ENCODE measurements at regions not wholly inside any gene's neighbourhood (a gene's known extent, or its start where the extent isn't known, plus 50 kb on each side); places are given as distances from the start of the nearest gene placed in this dataset.

DNA sequence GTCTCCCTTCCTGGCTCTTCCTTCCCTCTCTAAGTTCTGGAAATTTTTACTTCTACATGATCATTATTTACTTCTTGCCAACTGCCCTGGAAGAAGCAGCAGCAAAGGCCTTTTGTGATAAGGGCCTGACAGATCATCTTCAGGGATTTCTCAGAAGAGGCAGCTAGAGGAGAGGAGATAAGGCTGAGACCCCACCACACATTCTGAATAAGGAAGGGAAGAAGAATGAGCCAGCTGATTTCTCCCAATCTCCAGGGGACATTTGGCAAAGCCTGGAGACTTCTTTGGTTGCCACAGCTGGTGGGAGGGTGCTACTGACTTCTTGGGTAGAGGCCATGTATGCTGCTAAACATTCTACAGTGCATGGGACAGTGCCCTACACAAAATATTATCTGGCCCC lies 122.4 kb upstream of the OR9Q1 start:
- ATAC-seq (ENCODE audit: low read depth) (no peak), DNase-seq (no peak)
- no TSS peak for BruUV-seq (replicated peaks)
- Histone ChIP-seq H3K23ac (ENCODE audit: low read depth, low read length) (no peak overlapping the region), H4K91ac (ENCODE audit: insufficient read depth, low read depth, low read length) (no peak overlapping the region), H3K14ac (replicated peaks; ENCODE audit: low read depth, low read length) (no peak overlapping the region), H3K27ac (ENCODE audit: insufficient read depth, low read length) (no peak overlapping the region), H4K8ac (ENCODE audit: low read depth in 2 of 2, low read length in 2 of 2) (no peak overlapping the region), H3K9me1 (ENCODE audit: insufficient read depth, low read length) (no peaks in the 10 kb centered on the region), H3K36me3 (ENCODE audit: control insufficient read depth, insufficient read depth, low read length) (no peaks in the 10 kb centered on the region), H3K9me3 (ENCODE audit: control insufficient read depth, insufficient read depth, low read length) (no peaks in the 10 kb centered on the region; the same call in 1 of the 2 replicates), H3K4me2 (ENCODE audit: low read depth, low read length) (no peak overlapping the region), H3K4me3 (ENCODE audit: insufficient read depth, low read depth, low read length) (no peak overlapping the region), H3K79me1 (ENCODE audit: low read depth in 1 of 2, low read length in 2 of 2) (no peaks in the 10 kb centered on the region), H2BK5ac (ENCODE audit: low read depth, low read length, poor library complexity, severe bottlenecking) (no peak overlapping the region), H3K27me3 (ENCODE audit: control insufficient read depth, insufficient read depth, low read length) (peaks cover 2% of the 10 kb centered on the region), H3K4me1 (ENCODE audit: control insufficient read depth, insufficient read depth, low read length) (peaks cover 5% of the 10 kb centered on the region), H2BK20ac (ENCODE audit: low read depth, low read length) (no peak overlapping the region), H2BK15ac (ENCODE audit: low read depth, low read length) (no peak overlapping the region), H4K5ac (ENCODE audit: low read depth, low read length) (no peak overlapping the region), H3K9ac (ENCODE audit: low read depth, low read length) (no peak overlapping the region), H3K4ac (ENCODE audit: low read depth, low read length) (no peak overlapping the region), H3K18ac (ENCODE audit: low read depth, low read length) (no peak overlapping the region), H2AFZ (replicated peaks; ENCODE audit: low read length, poor library complexity) (no peak overlapping the region), H2AK5ac (ENCODE audit: low read depth, low read length) (no peak overlapping the region), H3K56ac (ENCODE audit: extremely low read depth, insufficient read depth, low read length) (no peak overlapping the region), H2BK120ac (ENCODE audit: low read depth, low read length) (no peak overlapping the region), H4K20me1 (ENCODE audit: insufficient read depth, low read length) (no peaks in the 10 kb centered on the region), H2AK9ac (replicated peaks; ENCODE audit: low read depth, low read length, poor library complexity) (no peak overlapping the region)
- ChIA-PET CTCF (no interaction called here), POLR2A (ENCODE audit: unreplicated experiment) (no interaction called here)
- intact Hi-C loops (cut with micrococcal nuclease) (no loop called here), in situ Hi-C loops (cut with MboI; ENCODE audit: low sequenced_read_pairs) (no loop called here), dilution Hi-C loops (cut with HindIII; ENCODE audit: low sequenced_read_pairs, unreplicated experiment) (no loop called here)
- TF ChIP-seq NFE2L2 (IDR thresholded peaks at IDR 0.05; ENCODE audit: low read depth, low read length) (no peak), MAFK (IDR thresholded peaks at IDR 0.05; ENCODE audit: low read depth, low read length) (no peak), CHD1 (IDR thresholded peaks at IDR 0.05; ENCODE audit: low read depth, low read length) (no peak), POLR2A (IDR thresholded peaks at IDR 0.05; ENCODE audit: low read depth, low read length) (no peak), RFX5 (IDR thresholded peaks at IDR 0.05; ENCODE audit: low read depth, low read length) (no peak), FOS (IDR thresholded peaks at IDR 0.05; ENCODE audit: low read depth, low read length) (no peak), SMC3 (IDR thresholded peaks at IDR 0.05; ENCODE audit: low read depth, low read length) (no peak), RAD21 (IDR thresholded peaks at IDR 0.05; ENCODE audit: low read length) (no peak), CEBPB (IDR thresholded peaks at IDR 0.05; ENCODE audit: low read depth, low read length) (no peak), RCOR1 (IDR thresholded peaks at IDR 0.05; ENCODE audit: insufficient replicate concordance, low read length) (no peak), MXI1 (IDR thresholded peaks at IDR 0.05; ENCODE audit: borderline replicate concordance, low read depth, low read length) (no peak), BHLHE40 (IDR thresholded peaks at IDR 0.05; ENCODE audit: low read depth, low read length) (no peak), MAZ (IDR thresholded peaks at IDR 0.05; ENCODE audit: borderline replicate concordance, low read depth, low read length) (no peak)
- TF ChIP-seq, protein P1, sequence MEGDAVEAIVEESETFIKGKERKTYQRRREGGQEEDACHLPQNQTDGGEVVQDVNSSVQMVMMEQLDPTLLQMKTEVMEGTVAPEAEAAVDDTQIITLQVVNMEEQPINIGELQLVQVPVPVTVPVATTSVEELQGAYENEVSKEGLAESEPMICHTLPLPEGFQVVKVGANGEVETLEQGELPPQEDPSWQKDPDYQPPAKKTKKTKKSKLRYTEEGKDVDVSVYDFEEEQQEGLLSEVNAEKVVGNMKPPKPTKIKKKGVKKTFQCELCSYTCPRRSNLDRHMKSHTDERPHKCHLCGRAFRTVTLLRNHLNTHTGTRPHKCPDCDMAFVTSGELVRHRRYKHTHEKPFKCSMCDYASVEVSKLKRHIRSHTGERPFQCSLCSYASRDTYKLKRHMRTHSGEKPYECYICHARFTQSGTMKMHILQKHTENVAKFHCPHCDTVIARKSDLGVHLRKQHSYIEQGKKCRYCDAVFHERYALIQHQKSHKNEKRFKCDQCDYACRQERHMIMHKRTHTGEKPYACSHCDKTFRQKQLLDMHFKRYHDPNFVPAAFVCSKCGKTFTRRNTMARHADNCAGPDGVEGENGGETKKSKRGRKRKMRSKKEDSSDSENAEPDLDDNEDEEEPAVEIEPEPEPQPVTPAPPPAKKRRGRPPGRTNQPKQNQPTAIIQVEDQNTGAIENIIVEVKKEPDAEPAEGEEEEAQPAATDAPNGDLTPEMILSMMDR (conservative IDR thresholded peaks at IDR 0.05; ENCODE audit: low read depth, low read length): no peak
- TF ChIP-seq, protein P2, sequence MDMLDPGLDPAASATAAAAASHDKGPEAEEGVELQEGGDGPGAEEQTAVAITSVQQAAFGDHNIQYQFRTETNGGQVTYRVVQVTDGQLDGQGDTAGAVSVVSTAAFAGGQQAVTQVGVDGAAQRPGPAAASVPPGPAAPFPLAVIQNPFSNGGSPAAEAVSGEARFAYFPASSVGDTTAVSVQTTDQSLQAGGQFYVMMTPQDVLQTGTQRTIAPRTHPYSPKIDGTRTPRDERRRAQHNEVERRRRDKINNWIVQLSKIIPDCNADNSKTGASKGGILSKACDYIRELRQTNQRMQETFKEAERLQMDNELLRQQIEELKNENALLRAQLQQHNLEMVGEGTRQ (IDR thresholded peaks at IDR 0.05; ENCODE audit: low read depth, low read length): no peak
- TF ChIP-seq, protein P3, sequence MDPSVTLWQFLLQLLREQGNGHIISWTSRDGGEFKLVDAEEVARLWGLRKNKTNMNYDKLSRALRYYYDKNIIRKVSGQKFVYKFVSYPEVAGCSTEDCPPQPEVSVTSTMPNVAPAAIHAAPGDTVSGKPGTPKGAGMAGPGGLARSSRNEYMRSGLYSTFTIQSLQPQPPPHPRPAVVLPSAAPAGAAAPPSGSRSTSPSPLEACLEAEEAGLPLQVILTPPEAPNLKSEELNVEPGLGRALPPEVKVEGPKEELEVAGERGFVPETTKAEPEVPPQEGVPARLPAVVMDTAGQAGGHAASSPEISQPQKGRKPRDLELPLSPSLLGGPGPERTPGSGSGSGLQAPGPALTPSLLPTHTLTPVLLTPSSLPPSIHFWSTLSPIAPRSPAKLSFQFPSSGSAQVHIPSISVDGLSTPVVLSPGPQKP (IDR thresholded peaks at IDR 0.05; ENCODE audit: borderline replicate concordance, low read depth, low read length): no peak
